Activated CD4-positive, CD25-positive, alpha-beta regulatory T cell (primary cell): ENCODE measurements at regions not wholly inside any gene's neighbourhood (a gene's known extent, or its start where the extent isn't known, plus 50 kb on each side); places are given as distances from the start of the nearest gene placed in this dataset.
"Not testable (repeated sequence)": the region's sequence is repeated elsewhere in the genome, so short reads cannot be mapped to it uniquely, and the experiment has no call there.

Experiments used
- DNase-seq, 4 experiments: peaks; one replicate each; lab custom pipeline; 2025; lab: John Stamatoyannopoulos, UW

- no peak for DNase-seq
Measured at GRCh38 chr5:25974451-25974850, 1063.9 kb downstream of the CDH9 start.

- DNase-seq = no peak
Measured at GRCh38 chr5:25970906-25971489, 1067.4 kb downstream of the CDH9 start.

- DNase-seq = not testable (repeated sequence)
Measured at GRCh38 chr5:25969042-25969441, 1069.3 kb downstream of the CDH9 start.

- DNase-seq = no peak
Measured at GRCh38 chr5:25964009-25964372, 1074.4 kb downstream of the CDH9 start.

- DNase-seq = no peak
Measured at GRCh38 chr5:25963251-25964008, 1075.0 kb downstream of the CDH9 start.

GRCh38 chr5:25955337-25955736 lies 1083.0 kb downstream of the CDH9 start:
- DNase-seq = no peak

- DNase-seq = no peak
Measured at GRCh38 chr5:25950681-25951080, 1087.7 kb downstream of the CDH9 start.

- DNase-seq = no peak
Measured at GRCh38 chr5:25948278-25948677, 1090.1 kb downstream of the CDH9 start.

- DNase-seq = no peak
Measured at GRCh38 chr5:25944786-25945185, 1093.6 kb downstream of the CDH9 start.

- no peak for DNase-seq
Measured at GRCh38 chr5:25909163-25909562, 1129.2 kb downstream of the CDH9 start.

- DNase-seq = no peak
Measured at GRCh38 chr5:25905646-25906045, 1132.7 kb downstream of the CDH9 start.

GRCh38 chr5:25892211-25892610 lies 1146.2 kb downstream of the CDH9 start:
- DNase-seq = no peak

GRCh38 chr5:25891691-25892090 lies 1146.7 kb downstream of the CDH9 start:
- DNase-seq = no peak

- DNase-seq = no peak
Measured at GRCh38 chr5:25881318-25882036, 1156.9 kb downstream of the CDH9 start.

- no peak for DNase-seq
Measured at GRCh38 chr5:25863811-25864210, 1174.6 kb downstream of the CDH9 start.

- DNase-seq = no peak
Measured at GRCh38 chr5:25862276-25862675, 1176.1 kb downstream of the CDH9 start.

- DNase-seq = no peak
Measured at GRCh38 chr5:25858019-25858418, 1180.4 kb downstream of the CDH9 start.

- no peak for DNase-seq
Measured at GRCh38 chr5:25851301-25851700, 1187.1 kb downstream of the CDH9 start.

GRCh38 chr5:25850581-25850980 lies 1187.8 kb downstream of the CDH9 start:
- no peak for DNase-seq

- no peak for DNase-seq
Measured at GRCh38 chr5:25849270-25849669, 1189.1 kb downstream of the CDH9 start.

GRCh38 chr5:25823330-25823873 lies 1178.6 kb upstream of the CDH10 start:
- DNase-seq = no peak
